GM19328 (cell line): ENCODE measurements at regions not wholly inside any gene's neighbourhood (a gene's known extent, or its start where the extent isn't known, plus 50 kb on each side); places are given as distances from the start of the nearest gene placed in this dataset.

Experiments
- ATAC-seq: cut with Tn5 transposase; IDR thresholded peaks from one replicate; pipeline ENCODE4 v1.9.1; 2021; ENCODE audit warnings: mild to moderate bottlenecking, moderate library complexity; ENCODE audit not compliant: unreplicated experiment

DNA sequence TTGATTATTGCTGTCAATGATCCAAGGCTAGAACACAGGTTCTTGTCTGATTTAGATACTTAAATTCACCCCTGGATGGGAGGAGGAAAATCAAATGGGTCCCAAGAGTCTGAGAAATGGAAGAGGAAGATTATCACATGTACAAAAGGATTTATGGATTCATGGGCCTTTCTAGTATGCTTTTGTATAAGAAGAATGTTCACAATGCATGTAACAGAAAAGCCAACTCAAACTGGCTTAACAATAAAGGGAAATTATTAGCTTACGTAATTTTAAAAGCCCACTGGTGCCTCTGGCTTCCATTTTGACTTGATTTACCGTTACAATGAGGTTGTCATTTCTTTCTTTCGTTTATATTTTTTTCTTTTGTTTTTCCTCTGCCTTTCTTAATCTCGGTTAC, 782.5 kb upstream of the GRM7 start:
- ATAC-seq = no peak

- no peak for ATAC-seq
Measured at GRCh38 chr3:6079011-6079410, 781.9 kb upstream of the GRM7 start.

- no peak for ATAC-seq
Measured at GRCh38 chr3:6079561-6080179, 781.2 kb upstream of the GRM7 start.

DNA sequence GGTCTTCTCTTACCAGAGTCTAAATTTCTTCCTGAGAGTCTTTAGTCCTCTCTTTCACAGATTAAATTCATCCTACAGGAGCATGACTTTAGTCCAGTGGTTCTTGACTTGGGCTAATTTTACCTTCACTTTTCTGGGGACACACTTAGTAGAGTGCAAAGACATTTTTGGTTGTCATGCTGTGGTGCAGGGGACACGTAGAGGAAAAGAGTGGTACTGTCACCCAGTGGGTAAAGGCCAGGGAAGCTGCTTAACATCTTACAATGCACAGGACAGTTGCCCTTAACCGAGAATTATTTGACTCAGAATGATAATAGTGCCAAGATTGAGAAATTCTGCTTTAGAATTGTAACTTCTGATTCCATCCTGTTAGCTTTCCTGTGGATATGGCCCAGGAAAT, 772.5 kb upstream of the GRM7 start:
- ATAC-seq = no peak

GRCh38 chr3:6089780-6090179, 771.1 kb upstream of the GRM7 start:
- no peak for ATAC-seq

- no peak for ATAC-seq
Measured at GRCh38 chr3:6091262-6091661, 769.7 kb upstream of the GRM7 start.

GRCh38 chr3:6095006-6095405, 765.9 kb upstream of the GRM7 start:
- ATAC-seq = no peak

DNA sequence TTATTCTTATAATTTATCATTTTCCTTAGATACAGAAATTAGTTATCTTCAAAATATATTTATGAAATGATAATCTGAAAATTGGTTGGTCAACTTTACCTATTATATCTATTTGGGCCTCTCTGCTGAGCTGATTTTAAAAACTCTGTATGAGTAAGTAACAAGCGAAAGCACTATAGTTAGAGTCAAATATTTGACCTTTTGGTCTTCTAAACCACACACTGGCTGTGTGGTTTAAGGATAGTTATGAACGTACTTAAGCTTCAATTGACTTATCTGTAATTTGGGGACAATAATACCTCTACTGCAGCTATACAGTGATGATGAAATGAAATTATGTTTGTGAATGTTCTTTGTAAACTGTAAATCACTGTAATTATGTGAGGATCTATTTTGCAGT, 763.9 kb upstream of the GRM7 start:
- no peak for ATAC-seq

- ATAC-seq = no peak
Measured at GRCh38 chr3:6097556-6097955, 763.4 kb upstream of the GRM7 start.

GRCh38 chr3:6098516-6099157, 762.3 kb upstream of the GRM7 start:
- ATAC-seq = no peak

GRCh38 chr3:6099458-6100075, 761.3 kb upstream of the GRM7 start:
- ATAC-seq = no peak

GRCh38 chr3:6105187-6105586, 755.7 kb upstream of the GRM7 start:
- ATAC-seq = no peak

DNA sequence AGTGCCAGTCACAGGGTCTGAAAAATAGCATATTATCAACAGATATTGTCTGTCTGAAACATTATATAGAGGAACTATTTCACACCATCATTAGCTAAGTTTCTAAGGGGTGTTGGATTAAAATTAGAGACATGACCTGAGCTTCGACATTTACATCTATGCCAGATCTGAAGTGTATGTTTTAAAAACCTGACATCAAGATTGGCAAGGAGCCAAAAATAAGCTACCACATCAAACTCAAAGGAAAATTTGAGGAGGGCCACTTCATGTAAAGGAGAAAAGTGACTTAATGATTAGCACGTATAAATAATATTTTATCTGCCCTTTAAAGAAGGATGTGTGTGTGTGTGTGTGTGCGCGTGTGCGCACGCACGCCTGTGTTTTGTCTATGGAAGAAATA, 752.0 kb upstream of the GRM7 start:
- no peak for ATAC-seq

DNA sequence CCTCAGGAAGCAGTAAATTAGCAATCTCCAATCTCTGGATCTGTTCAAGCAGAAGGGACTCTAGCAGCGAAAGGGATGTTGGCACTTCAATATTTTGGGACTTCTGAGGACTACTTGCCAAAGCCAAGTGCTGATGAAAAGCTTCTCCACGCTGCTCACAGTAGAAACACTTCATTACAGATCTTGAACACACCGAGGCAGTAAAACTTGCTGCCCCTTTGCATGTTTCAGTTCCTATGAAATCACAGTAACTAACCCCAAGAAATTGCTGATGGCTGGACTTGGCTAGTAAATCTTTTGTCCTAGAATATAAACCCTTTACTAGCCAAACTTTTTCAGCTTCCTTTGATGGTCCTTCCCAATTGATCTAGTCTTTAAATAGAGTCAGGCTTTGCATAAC, 750.5 kb upstream of the GRM7 start:
- no peak for ATAC-seq

GRCh38 chr3:6112546-6112945, 748.4 kb upstream of the GRM7 start:
- no peak for ATAC-seq

- no peak for ATAC-seq
Measured at GRCh38 chr3:6113338-6113737, 747.6 kb upstream of the GRM7 start.

DNA sequence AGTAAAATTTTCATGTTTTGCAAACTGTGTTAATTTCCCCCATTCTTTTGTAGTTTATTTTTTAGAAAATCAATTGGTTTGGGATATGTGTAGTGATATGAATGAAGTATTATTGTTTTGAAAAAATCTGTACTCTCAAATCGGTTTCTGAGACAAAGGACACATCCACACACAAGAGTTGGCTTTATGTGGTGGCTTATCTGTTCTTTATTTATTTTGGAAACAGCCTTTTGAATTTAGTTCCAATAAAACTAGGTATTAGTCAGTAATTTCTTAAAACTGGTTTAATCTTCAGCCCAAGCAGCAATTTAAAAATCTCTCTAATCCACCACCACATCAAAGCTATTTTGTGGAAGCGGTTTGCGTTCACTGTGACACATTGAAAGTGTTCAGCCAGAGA, 741.5 kb upstream of the GRM7 start:
- ATAC-seq = no peak

DNA sequence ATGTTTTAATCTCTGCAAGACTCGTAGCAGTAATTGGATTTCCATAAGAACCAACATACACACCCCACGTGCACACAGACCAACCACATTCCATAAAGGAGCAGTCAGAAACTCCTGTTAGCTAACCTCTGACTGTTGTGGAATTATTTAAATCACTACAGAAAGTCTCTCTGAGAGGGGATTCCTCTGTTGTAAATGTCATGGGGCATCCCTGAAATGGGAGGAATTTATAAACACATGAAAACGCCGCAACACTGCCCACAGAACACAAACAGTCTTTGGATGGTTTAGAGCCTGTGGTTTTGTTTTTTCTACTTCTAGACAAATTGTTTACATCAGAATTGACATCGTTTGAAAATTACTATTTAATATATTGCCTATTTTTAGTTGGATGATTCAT, 740.1 kb upstream of the GRM7 start:
- ATAC-seq = no peak

GRCh38 chr3:6124875-6125274, 736.0 kb upstream of the GRM7 start:
- no peak for ATAC-seq

GRCh38 chr3:6125520-6125919, 735.4 kb upstream of the GRM7 start:
- ATAC-seq = no peak

DNA sequence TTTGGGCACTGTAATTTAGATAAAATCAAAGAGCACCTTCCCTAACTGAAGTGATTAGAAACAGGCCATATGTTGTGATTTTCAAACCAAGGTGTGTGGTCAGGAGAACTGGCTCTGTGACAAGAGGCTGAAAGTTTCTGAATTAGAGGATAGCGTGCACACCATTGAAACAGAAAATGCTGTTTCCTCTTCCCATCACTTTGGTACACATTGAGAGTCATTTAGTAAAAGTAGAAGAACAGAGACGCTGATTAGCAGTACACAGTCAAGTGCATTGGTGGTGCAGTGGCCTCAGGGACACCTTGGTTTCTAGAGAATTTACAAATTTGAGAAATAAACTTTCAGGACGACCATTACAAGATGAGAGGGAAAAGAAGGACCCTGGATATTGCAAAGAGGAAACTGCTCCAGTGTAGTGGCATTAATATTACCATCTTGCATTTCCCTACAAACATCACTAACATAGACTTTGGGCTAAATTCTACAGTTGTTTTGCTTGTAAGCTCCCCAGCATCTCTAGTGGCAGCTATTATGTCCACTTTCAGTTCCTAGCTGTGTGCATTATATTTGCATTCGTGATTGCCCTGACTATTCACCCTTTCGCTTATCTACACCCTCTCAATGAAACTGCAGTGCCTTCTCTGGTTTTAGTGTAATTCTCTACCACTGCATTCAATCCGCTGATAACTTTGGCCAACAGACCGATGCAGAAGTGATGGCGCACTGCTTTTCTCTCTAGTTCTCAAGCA, 728.1 kb upstream of the GRM7 start:
- no peak for ATAC-seq

- no peak for ATAC-seq
Measured at GRCh38 chr3:6142707-6143106, 718.2 kb upstream of the GRM7 start.
